GM18907 (cell line): ENCODE measurements at regions not wholly inside any gene's neighbourhood (a gene's known extent, or its start where the extent isn't known, plus 50 kb on each side); places are given as distances from the start of the nearest gene placed in this dataset.
"Not testable (repeated sequence)": the region's sequence is repeated elsewhere in the genome, so short reads cannot be mapped to it uniquely, and the experiment has no call there.

ENCODE experiments used
- ATAC-seq: cut with Tn5 transposase; IDR thresholded peaks from one replicate; pipeline ENCODE4 v1.9.1; 2021; ENCODE audit warnings: mild to moderate bottlenecking, moderate library complexity; ENCODE audit not compliant: unreplicated experiment

- no peak for ATAC-seq
Measured at GRCh38 chr1:224791362-224791941, 138.0 kb upstream of the DNAH14 start.

DNA sequence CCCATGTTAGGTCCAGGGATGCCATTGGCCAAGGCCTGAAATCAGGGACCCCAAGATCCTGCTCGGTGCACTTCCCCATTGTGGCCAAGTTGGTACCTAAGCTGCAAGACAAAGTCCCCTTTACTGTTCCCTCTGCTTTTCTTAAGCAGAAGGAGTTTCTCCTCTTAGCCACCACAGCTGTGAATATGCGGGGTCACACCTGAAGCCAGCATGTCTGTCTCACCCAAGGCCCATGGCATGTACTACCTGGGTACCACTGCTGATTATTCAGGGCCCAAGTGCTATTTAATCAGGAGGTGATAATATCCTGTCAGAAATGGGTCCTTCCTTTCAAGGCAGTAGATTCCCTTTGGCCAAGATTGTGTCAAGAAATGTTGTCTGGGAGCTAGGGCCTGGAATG is 133.9 kb upstream of the DNAH14 start:
- ATAC-seq: no peak

DNA sequence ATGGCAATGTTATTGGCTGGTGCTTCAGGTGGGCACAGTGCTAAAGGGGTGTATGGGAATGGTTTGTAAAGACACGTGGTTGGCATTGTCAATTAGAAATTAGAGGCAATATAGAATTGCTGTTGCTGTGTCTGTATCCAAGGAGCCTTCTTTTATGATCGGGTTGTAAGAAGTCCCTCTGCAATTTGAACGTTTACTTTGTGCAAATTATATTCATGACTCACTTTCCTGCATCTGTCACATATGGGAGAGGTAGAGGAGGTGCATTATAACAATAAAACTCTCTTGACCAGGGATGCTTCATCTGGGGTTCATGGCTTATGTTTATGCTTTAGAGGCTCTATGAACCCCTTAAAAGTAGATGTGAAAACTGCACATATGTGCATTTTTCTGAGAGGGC is 130.4 kb upstream of the DNAH14 start:
- no peak for ATAC-seq

GRCh38 chr1:224800486-224801119 is 128.9 kb upstream of the DNAH14 start:
- no peak for ATAC-seq

DNA sequence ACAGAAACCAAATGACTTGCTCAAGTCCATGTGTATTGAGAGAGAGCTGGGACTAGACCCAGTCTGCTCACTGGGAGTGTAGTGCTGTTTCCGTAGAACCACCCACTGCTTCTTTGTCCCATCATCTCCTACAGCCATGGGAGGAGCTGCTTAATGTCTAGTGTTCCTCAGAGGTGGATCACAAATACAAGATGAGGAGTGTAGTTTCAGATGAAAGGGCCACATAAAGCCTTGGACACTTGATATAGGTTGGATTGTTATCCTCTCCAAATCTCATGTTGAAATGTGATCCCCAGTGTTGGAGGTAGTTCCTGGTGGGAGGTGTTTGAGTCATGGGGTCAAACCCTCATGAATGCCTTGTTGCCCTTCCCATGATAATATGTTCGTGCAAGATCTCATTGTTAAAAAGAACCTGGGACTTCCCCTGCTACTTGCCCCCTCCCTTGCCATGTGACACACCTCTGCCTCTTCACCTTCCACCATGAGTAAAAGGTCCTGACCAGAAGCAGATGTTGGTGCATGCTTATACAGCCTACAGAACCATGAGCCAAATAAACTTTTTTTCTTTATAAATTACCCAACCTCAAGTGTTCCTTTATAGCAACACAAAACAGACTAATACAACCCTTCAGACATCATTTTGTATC is 127.5 kb upstream of the DNAH14 start:
- ATAC-seq: no peak

DNA sequence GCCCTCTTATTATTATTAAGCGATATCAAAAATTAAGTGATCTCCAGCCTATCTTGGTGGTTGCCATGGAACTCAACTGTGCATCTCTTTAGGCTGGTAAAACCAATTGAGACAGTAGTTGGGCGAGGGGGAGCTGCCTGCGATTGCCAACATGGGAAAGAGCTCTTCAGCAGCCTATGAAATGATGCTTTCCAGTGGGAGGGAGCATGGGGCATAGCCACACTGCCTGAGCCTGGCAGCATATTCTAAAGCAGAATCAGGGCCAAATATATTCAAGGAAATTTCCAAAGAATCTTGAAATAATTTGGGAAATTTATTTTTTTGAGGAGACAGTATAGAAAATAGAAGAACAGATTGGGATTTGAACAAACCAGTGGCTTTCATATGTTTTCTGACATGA is 126.9 kb upstream of the DNAH14 start:
- ATAC-seq: no peak

- ATAC-seq: no peak
Measured at GRCh38 chr1:224804220-224804619, 125.3 kb upstream of the DNAH14 start.

GRCh38 chr1:224805889-224806288 is 123.6 kb upstream of the DNAH14 start:
- no peak for ATAC-seq

GRCh38 chr1:224809137-224809536 is 120.3 kb upstream of the DNAH14 start:
- no peak for ATAC-seq

DNA sequence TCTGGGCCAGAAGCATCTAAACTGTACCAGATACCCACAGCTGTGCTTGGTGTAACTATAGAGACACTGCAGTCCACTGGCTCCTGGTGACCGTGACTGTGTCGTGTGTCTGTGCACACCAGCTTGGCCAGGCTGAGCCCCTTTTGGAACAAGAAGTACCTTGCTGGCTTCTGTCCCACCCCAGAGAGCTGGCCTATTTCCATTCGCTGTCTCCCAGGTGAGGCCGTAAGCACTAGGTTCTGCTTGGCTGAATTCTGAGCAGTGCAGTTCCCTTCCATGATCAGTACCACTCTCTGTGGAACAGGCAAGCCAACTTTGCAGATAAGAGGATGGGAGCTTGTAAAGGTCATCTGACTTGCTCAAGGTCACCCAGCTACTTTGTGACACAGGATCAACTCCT is 119.9 kb upstream of the DNAH14 start:
- ATAC-seq: no peak

GRCh38 chr1:224811564-224811963 is 117.9 kb upstream of the DNAH14 start:
- ATAC-seq: no peak

GRCh38 chr1:224815647-224816046 is 113.8 kb upstream of the DNAH14 start:
- ATAC-seq: peak; percentile 47

- ATAC-seq: peak; percentile 72
Measured at GRCh38 chr1:224816062-224816461, 113.4 kb upstream of the DNAH14 start.

DNA sequence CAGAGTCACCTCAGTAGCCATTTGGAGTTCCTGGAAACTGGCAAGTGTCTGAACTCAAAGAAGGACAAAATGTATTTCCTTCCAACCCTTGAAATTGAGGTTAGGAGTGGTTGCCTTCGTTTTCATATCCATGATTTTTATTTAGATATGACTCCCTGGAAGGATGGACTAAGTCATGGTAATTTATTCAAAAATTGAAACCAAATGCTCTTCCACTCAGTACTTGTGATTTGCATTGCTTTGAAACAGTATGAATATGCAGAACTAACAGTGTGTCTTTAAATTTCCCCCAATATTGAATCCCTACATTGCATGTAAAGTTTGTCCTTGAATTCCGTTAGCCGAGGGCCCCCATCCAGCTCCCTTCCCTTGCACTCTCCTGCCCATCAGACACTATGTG is 112.1 kb upstream of the DNAH14 start:
- ATAC-seq: no peak

DNA sequence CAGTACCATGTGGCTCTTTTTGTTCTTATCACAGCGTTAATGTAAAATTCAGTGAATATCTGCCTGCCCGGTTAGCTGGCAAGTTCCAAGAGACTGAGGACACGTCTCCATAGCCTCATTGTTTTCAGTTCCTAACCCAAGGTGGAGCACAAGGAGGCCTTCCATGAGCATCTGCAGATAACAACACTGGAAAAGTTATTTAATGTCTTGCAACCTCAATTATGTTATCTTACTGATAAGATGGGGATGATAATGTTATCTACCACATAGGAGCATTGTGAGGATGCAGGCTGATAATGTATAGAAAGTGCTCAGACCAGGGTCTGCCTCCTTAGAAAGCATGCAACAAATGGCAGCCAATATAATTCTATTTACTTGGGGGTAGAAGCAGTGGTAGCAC is 109.6 kb upstream of the DNAH14 start:
- ATAC-seq: no peak

- ATAC-seq: no peak
Measured at GRCh38 chr1:224820341-224820740, 109.1 kb upstream of the DNAH14 start.

- not testable (repeated sequence) for ATAC-seq
Measured at GRCh38 chr1:224821751-224822150, 107.7 kb upstream of the DNAH14 start.

- ATAC-seq: no peak
Measured at GRCh38 chr1:224825525-224826000, 103.9 kb upstream of the DNAH14 start.

- no peak for ATAC-seq
Measured at GRCh38 chr1:224828691-224829090, 100.8 kb upstream of the DNAH14 start.

GRCh38 chr1:224831501-224831900 is 98.0 kb upstream of the DNAH14 start:
- no peak for ATAC-seq

- ATAC-seq: not testable (repeated sequence)
Measured at GRCh38 chr1:224839648-224840300, 89.7 kb upstream of the DNAH14 start.

DNA sequence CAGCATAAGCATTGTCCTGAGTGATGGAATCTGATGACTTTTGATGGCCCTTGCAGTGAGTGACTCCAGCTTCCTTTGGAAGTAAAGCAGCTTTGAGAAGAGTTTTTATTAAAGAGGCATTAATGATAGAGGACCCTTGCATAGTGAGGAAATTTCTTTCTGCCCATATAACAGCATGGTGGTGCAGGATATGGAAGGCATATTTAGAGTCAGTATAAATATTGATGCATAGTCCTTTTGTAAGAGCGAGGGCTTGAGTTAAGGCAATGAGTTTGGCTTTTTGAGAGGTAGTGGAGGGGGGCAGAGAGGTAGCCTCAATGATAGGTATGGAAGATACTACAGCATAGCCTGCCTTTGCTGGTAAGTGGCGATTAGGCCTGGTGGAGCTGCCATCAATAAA is 87.7 kb upstream of the DNAH14 start:
- ATAC-seq: not testable (repeated sequence)
